CD4-positive, alpha-beta T cell treated with Interleukin-4 for 4 hours (primary cell): ENCODE measurements at regions not wholly inside any gene's neighbourhood (a gene's known extent, or its start where the extent isn't known, plus 50 kb on each side); places are given as distances from the start of the nearest gene placed in this dataset.
"Not testable (repeated sequence)": the region's sequence is repeated elsewhere in the genome, so short reads cannot be mapped to it uniquely, and the experiment has no call there.

Experiments
- DNase-seq: peaks from one replicate; pipeline ENCODE4 v3.0.0-alpha.2; 2020

- DNase-seq, result no peak
Observed at GRCh38 chr5:124538931-124539330, 207.5 kb downstream of the ZNF608 start.

- DNase-seq, result no peak
Observed at GRCh38 chr5:124538191-124538590, 208.2 kb downstream of the ZNF608 start.

- DNase-seq, result no peak
Observed at GRCh38 chr5:124537522-124537921, 208.9 kb downstream of the ZNF608 start.

DNA sequence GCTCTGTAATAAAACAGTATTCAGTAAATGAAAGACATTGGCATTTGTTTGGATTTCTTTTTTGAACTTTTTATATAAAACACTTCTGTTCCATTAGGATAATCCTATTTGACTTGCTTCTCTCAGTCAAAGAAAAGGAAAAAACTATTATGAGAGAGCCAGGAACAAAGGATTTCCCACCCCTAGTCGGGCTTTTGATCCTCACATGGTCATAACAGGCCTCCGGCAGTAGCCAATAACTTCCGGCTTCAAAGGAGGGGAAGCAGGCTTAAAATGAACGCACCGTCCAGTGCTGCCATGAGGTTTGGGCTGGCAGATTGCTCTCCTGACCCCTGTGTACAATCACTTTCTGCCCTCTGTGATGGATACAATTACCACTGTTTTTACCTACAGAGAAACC is 209.3 kb downstream of the ZNF608 start:
- DNase-seq, result no peak

DNA sequence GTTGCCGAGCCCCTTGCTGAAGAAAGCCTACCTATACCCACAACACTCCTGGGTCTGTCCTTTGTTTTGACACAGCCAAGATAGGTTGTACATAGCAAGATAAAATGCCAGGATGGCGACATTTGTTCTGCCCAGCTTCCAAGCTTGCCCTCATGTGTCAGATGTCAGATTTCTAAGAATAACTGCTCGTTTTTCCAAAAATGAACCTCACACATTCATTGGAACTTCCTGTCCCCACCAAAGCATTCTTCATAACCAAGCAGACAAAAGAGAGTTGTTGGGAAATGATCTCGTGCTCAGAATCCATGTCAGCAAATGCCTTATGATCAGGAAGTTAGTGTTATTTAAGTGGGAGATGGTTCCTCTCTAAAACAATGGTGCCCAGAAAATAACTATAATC is 210.1 kb downstream of the ZNF608 start:
- no peak for DNase-seq

GRCh38 chr5:124530916-124531315 is 215.5 kb downstream of the ZNF608 start:
- no peak for DNase-seq

DNA sequence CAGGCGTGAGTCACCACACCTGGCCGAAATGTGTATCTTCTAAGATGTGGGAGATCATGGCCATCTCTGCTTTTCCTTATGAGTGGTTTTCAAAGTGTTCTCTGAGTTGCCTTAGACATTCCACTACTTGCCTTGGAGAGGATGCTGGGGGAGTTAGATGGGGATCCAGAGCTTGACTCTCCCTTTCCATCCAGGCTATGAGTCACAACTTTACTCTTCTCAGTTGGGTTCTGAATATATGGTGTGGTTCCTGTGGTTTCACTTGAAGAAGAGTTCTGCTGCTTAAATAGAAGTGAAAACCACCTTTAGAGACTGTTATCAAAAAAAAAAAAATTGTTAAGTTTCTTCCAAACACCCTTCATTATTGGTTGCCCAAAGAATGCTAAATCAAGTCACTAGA is 217.6 kb downstream of the ZNF608 start:
- DNase-seq, result no peak

DNA sequence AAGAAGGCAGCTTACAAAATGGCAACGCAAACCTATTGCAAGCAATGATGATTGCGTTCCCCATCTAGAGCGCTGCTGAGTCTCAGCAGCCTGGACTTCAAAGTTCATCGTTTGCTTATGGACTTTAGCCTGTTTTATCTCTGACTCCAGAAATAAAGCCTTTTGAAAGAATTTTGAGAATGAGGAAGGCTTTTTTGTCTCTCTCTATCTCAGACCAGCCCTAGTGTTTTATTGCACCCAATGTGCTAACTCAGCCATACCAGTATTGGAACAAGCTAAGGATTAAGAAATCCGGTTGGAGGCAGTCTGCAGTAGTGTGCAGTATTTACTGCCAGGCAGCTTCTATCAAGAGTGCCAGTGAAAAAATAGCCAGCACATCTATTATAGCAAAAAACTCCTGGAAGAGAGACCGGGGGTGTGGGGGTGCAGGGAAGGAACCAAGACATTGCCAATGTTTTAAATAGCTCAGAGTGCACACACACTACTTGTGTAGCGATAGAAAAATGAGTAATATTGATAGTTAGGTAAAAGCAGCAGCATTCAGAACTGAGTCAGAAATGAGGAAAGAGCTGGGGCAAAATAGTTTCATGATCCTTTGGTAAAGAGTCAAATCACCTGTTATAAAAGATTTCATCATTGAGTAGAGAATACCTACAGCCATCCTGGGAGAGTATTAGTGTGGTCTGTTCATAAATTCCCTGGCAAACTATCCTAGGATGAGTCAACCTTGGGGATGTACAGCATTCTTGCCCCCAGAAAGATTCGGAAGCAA is 219.0 kb downstream of the ZNF608 start:
- DNase-seq, result no peak

DNA sequence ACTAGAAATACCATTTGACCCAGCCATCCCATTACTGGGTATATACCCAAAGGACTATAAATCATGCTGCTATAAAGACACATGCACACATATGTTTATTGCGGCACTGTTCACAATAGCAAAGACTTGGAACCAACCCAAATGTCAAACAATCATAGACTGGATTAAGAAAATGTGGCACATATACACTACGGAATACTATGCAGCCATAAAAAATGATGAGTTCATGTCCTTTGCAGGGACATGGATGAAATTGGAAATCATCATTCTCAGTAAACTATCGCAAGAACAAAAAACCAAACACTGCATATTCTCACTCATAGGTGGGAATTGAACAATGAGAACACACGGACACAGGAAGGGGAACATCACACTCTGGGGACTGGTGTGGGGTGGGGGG is 220.4 kb downstream of the ZNF608 start:
- DNase-seq, result not testable (repeated sequence)

GRCh38 chr5:124524552-124525232 is 221.7 kb downstream of the ZNF608 start:
- no peak for DNase-seq

- no peak for DNase-seq
Observed at GRCh38 chr5:124523897-124524296, 222.5 kb downstream of the ZNF608 start.

DNA sequence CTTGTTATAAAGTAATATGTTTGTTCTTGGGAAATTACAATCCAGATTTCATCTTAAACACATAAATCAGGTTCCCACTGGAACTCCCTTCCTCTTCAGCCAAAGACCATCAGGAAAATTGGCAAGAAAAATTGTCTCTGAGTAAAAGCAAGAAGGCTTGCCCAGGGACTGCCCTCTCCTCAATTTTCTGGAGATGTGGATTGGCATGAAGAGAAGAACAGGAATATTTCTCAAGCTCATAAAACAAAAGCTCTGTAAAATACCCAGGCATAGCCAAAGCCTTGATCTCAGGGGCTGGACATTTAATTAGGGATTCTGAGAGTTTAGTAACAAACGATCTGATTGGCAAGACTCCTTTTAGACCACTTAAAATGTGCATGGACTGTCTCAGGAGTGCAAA is 223.4 kb downstream of the ZNF608 start:
- DNase-seq, result no peak

DNA sequence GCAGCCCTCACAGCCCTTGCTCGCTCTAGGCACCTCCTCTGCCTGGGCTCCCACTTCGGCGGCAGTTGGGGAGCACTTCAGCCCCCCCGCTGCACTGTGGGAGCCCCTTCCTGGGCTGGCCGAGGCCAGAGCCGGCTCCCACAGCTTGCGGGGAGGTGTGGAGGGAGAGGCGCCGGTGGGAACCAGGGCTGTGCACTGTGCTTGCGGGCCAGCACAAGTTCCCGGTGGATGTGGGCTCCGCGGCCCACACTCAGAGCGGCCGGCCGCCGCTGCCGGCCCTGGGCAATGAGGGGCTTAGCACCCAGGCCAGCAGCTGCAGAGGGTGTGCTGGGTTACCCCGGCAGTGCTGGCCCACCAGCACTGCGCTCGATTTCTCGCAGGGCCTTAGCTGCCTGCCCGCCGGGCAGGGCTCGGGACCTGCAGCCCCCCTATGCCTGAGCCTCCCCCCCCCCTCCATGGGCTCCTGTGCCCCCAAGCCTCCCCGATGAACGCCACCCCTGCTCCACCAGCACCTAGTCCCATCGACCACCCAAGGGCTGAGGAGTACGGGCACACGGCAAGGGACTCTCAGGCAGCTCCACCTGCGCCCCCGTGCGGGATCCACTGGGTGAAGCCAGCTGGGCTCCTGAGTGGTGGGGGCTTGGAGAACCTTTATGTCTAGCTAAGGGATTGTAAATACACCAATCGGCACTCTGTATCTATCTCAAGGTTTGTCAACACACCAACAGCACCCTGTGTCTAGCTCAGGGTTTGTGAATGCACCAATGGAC is 224.8 kb downstream of the ZNF608 start:
- DNase-seq, result no peak

DNA sequence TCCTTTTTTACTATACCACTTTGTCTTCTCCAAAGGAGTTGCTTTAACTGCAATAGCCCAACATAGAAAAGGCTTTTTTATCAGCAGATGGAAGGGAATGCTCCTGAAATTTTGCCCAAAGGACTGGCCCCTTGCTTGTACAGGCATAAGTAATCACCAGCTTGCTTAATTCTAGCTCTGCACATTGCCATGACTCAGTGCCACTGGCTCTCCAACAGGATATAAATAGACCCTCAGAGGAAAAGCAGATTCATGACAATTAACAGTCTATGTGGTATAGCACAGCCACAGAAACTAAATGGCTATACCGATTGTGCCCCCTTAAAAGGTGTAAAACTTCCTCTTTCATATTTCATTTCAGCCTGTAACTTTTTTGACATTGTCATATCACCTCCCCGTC is 227.0 kb downstream of the ZNF608 start:
- no peak for DNase-seq

DNA sequence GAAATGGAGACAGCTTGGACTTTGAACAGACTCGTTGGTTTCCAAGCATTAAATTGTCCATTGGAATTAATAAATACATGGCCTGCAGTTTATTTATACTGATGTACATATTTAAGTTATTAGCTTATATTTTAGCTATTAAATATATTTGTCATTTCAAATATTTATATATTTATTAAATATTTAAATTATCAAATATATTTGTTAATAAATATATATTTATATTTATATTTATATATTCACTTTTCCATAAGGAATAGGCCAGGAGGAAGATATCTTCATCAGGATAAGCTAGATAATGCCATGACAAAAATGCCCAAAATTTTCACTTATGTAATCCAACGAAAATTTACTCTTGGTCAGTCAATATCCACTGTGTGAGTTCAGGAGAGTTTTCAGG is 229.9 kb downstream of the ZNF608 start:
- DNase-seq, result no peak

- no peak for DNase-seq
Observed at GRCh38 chr5:124515497-124516245, 230.8 kb downstream of the ZNF608 start.

- DNase-seq, result no peak
Observed at GRCh38 chr5:124514956-124515355, 231.5 kb downstream of the ZNF608 start.

GRCh38 chr5:124512952-124513632 is 233.3 kb downstream of the ZNF608 start:
- no peak for DNase-seq

DNA sequence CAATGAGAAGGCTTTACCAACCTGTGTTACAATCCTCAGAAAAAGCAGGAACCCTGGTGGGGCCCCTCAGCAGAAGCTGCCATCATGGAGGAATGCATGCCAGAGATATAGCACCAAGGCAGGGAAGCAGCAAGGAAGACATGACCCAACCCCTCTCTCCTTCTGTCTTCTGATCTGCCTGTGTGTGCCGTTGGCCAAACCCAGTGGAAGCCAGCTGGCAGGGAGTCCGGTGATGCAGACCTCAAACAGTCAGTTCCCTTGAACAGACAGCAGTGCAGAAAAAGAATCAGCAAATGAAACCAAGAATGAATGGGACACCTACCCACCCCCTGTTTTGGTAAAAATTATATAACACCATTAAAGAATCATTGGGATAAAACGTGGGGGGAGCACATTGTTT is 234.2 kb downstream of the ZNF608 start:
- no peak for DNase-seq

DNA sequence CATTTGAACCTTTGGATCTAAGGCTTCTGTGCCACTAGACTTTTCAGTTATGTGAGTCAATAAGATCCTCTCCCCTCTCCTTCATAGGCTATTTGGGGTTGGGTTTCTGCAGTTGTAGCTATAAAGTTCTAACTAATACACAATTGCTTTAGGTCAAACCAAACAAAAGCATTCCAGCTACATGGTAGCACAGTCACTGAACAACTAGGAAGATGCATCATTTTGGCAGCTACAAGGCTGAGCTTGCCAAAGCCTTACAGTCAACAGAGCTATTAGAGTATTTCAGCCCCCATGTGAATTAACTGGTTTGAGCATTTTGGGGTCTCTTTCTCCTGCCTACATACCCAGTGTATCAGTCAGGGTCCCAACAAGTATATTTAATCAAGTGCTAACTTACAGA is 234.6 kb downstream of the ZNF608 start:
- no peak for DNase-seq

DNA sequence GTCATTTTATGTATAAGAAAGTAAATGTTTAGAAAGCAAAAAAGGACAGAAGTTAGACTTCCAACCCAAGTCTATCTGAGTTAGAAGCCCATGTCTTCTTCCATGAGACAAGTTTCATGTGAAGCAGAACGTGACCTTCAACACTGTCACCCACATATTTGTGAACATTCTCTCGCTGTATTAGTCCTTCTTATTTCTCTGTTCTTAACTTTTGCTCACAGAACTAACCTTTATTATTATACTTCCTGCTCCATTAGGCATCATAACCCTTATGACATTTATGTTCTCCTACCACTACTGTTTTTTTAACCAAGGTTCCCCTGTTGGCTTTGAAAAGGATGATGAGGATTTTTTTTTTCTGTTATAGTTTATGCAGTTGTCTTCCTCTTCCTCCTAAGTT is 238.8 kb downstream of the ZNF608 start:
- DNase-seq, result no peak

GRCh38 chr5:124504081-124504916 is 242.1 kb downstream of the ZNF608 start:
- no peak for DNase-seq
